ENCODE measurements at regions not wholly inside any gene's neighbourhood (a gene's known extent, or its start where the extent isn't known, plus 50 kb on each side); places are given as distances from the start of the nearest gene placed in this dataset.

DNA sequence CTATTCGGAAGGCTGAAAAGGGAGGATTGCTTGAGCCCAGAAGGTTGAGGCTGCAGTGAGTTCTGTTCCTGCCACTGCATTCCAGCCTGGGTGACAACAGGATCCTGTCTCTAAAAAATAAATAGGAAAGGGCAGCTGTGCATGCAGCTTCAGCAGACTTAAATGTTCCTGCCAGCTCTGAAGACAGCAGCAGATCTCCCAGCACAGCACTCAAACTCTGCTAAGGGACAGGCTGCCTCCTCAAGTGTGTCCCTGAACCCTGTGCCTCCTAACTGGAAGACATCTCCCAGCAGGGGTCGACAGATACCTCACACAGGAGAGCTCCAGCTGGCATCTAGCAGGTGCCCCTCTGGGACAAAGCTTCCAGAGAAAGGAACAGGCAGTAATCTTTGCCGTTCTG lies 117.9 kb downstream of the CXCL12 start:
- peaks cover 19% of the 10 kb centered on the region for H3K9me3 Mint-ChIP-seq (ENCODE audit: low read depth)
- H3K36me3 Mint-ChIP-seq (ENCODE audit: insufficient read depth): peaks cover 2% of the 10 kb centered on the region
- TF ChIP-seq CTCF (IDR thresholded peaks at IDR 0.05; ENCODE audit: unreplicated experiment): no peak
- H3K4me3 Mint-ChIP-seq (ENCODE audit: low read depth): no peak overlapping the region
- no peaks in the 10 kb centered on the region for H3K4me1 Mint-ChIP-seq (ENCODE audit: low read depth)
- H3K27me3 Mint-ChIP-seq: peaks cover 4% of the 10 kb centered on the region
- no peak overlapping the region for H3K27ac Mint-ChIP-seq
- DNase-seq (ENCODE audit: low spot score, unreplicated experiment): no peak

DNA sequence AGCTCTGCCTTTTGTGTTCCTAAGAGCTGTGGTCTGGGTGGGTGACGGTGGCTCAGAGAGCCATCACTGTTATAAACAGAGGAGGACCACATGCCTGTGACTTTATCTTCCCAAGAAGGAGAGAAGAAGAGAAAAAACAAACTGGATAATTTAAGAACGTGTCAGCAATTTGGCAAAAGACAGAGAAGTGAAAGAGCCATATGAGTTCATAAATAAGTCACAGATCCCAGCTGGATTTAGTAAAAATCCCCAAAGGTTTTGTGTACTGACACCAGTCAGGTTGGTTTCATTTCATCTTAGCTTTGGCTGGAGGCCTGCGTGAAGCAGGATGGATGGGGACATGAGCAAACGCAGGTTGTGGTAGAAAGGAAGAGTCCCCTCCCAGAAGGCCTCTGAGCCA lies 120.7 kb downstream of the CXCL12 start:
- Mint-ChIP-seq H3K27me3 (peaks cover 4% of the 10 kb centered on the region), H3K4me1 (ENCODE audit: low read depth) (peaks cover 2% of the 10 kb centered on the region), H3K36me3 (ENCODE audit: insufficient read depth) (peaks cover 2% of the 10 kb centered on the region), H3K4me3 (ENCODE audit: low read depth) (no peak overlapping the region), H3K27ac (no peak overlapping the region), H3K9me3 (ENCODE audit: low read depth) (peaks cover 15% of the 10 kb centered on the region)
- no peak for TF ChIP-seq CTCF (IDR thresholded peaks at IDR 0.05; ENCODE audit: unreplicated experiment)
- no peak for DNase-seq (ENCODE audit: low spot score, unreplicated experiment)

DNA sequence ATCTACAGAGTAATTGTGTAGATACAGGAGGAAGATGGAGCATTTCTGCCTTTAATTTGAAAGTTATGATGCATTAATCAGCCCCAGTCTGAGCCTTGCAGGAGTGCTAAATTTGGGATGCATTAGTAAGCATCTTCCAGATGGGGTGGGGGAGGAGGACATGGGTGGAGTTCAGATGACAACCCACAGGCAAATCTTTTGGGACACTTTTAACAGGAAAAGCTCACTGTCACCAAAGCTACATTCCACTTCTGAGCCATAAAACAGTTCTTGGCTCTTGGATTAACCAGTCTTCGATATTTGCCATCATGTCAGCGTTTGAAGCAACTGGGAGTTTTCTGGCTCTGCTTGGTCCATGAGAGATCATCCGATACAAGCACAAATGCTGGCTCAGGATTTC lies 121.1 kb downstream of the CXCL12 start:
- Mint-ChIP-seq H3K36me3 (ENCODE audit: insufficient read depth) (peaks cover 2% of the 10 kb centered on the region), H3K4me3 (ENCODE audit: low read depth) (no peak overlapping the region), H3K27me3 (peaks cover 4% of the 10 kb centered on the region), H3K4me1 (ENCODE audit: low read depth) (peaks cover 7% of the 10 kb centered on the region), H3K27ac (no peak overlapping the region), H3K9me3 (ENCODE audit: low read depth) (peaks cover 15% of the 10 kb centered on the region)
- no peak for DNase-seq (ENCODE audit: low spot score, unreplicated experiment)
- no peak for TF ChIP-seq CTCF (IDR thresholded peaks at IDR 0.05; ENCODE audit: unreplicated experiment)

DNA sequence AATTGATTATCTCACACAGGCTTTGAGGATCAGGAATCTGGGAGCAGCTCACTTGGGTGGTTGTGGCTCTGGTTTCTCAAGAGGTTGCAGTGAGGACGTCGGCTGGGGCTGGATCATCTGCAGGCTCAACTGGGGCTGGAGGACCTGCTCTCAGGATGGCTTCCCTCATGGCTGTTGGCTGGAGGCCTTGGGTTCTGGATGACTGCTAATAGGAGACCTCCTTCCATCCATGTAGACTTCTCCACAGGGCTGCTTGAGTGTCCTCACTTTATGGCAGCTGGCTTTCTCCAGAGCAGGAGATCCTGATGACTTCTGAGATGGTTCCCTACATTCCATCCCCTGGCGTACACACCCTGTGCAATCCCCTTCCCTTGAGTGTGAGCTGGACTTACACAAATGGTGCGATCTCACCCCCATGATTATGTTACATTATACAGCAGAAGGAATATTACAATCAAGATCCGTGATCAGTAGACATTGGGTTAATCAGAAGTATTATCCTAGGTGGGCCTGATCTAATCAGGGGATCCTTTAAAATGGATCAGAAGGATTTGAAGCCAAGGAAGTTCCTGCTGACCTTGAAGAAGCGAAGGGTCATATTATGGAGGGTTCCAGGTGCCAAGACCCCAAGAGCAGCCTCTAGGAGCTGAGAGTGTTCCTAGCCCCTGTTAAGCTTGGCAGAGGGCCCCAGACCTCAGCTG lies 122.2 kb downstream of the CXCL12 start:
- TF ChIP-seq CTCF (IDR thresholded peaks at IDR 0.05; ENCODE audit: unreplicated experiment): no peak
- H3K36me3 Mint-ChIP-seq (ENCODE audit: insufficient read depth): peaks cover under 1% of the 10 kb centered on the region
- no peak for DNase-seq (ENCODE audit: low spot score, unreplicated experiment)
- peaks cover 10% of the 10 kb centered on the region for H3K9me3 Mint-ChIP-seq (ENCODE audit: low read depth)
- peaks cover 4% of the 10 kb centered on the region for H3K27me3 Mint-ChIP-seq
- no peak overlapping the region for H3K27ac Mint-ChIP-seq
- no peak overlapping the region for H3K4me3 Mint-ChIP-seq (ENCODE audit: low read depth)
- peaks cover 10% of the 10 kb centered on the region for H3K4me1 Mint-ChIP-seq (ENCODE audit: low read depth)

- H3K4me3 Mint-ChIP-seq (ENCODE audit: low read depth): no peak overlapping the region
- TF ChIP-seq CTCF (IDR thresholded peaks at IDR 0.05; ENCODE audit: unreplicated experiment): no peak
- peaks cover 10% of the 10 kb centered on the region for H3K4me1 Mint-ChIP-seq (ENCODE audit: low read depth)
- H3K27me3 Mint-ChIP-seq: peaks cover 6% of the 10 kb centered on the region
- H3K9me3 Mint-ChIP-seq (ENCODE audit: low read depth): peaks cover 4% of the 10 kb centered on the region
- DNase-seq (ENCODE audit: low spot score, unreplicated experiment): no peak
- no peak overlapping the region for H3K27ac Mint-ChIP-seq
- H3K36me3 Mint-ChIP-seq (ENCODE audit: insufficient read depth): no peaks in the 10 kb centered on the region
These were observed 123.0 kb downstream of the CXCL12 start for GRCh38 chr10:44261710-44262455.
